ENCODE measurements at regions not wholly inside any gene's neighbourhood (a gene's known extent, or its start where the extent isn't known, plus 50 kb on each side); places are given as distances from the start of the nearest gene placed in this dataset.

DNA sequence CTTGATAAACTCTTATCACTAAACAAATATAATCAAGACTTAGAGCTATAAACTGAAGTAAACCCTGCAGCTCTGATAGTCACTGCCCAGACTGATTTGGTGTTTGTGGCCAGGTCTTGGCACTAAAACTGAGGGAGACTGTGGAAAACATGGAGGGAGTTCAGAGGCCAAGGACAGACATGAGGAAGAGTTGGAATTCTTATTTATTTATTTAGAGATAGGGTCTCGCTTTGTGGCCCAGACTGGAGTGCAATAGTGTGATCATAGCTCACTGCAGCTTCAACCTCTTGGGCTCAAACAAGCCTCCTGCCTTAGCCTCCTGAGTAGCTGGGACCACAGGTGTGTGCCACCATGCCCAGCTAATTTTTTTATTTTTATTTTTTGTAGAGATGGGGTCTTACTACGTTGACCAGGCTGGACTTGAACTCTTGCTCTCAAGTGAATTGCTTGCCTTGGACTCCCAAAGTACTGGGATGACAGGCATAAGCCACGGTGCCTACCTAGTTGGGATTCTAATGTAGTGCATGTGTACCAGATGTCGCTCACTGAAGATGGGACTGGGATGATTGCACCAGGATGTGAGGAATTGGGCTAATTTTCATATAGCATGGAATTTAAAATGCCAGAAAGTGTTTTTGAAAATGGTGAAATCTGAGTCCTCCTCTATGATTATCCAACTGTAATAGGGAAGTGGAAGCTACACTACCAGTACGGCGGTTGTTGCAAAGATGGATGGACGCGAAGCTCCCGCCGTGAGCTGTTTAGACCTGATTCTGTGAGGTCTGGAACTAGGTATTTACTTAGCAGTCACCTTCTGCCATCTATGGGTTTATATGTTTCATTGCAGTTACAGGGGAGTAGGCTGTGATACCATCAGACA lies 52.7 kb upstream of the CTLA4 start:
- H3K27me3 Mint-ChIP-seq (ENCODE audit: low read depth), result peaks cover 14% of the 10 kb centered on the region
- no peaks in the 10 kb centered on the region for H3K9me3 Mint-ChIP-seq
- peak overlapping the region in 1 of 3 experiments; percentile 17 for H3K4me3 Mint-ChIP-seq
- TF ChIP-seq, protein P1, sequence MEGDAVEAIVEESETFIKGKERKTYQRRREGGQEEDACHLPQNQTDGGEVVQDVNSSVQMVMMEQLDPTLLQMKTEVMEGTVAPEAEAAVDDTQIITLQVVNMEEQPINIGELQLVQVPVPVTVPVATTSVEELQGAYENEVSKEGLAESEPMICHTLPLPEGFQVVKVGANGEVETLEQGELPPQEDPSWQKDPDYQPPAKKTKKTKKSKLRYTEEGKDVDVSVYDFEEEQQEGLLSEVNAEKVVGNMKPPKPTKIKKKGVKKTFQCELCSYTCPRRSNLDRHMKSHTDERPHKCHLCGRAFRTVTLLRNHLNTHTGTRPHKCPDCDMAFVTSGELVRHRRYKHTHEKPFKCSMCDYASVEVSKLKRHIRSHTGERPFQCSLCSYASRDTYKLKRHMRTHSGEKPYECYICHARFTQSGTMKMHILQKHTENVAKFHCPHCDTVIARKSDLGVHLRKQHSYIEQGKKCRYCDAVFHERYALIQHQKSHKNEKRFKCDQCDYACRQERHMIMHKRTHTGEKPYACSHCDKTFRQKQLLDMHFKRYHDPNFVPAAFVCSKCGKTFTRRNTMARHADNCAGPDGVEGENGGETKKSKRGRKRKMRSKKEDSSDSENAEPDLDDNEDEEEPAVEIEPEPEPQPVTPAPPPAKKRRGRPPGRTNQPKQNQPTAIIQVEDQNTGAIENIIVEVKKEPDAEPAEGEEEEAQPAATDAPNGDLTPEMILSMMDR (IDR thresholded peaks at IDR 0.05; ENCODE audit: unreplicated experiment in 3 of 3), result peak; percentile 82 to 84 (median 83)
- H3K4me1 Mint-ChIP-seq, result peaks cover 13% of the 10 kb centered on the region
- no peaks in the 10 kb centered on the region for H3K36me3 Mint-ChIP-seq (ENCODE audit: low read depth)
- peak overlapping the region; percentile 14 to 41 (median 22) for H3K27ac Mint-ChIP-seq

DNA sequence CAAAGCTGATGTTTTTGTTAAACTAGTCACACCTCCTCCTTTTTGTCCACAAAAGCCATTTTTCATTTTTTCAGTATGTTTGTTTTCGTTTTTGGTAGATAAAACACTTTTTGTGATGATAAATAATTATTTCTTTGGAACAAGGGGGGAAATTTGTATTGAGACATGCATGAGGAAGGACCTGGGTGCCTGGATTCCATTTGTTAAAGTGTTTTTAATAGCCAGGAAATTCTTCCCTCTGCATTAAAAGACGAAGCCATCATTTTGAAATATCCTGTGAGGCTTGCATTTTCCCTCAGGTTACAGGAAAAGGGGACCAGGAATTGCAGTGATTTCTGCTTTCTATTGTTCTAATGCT lies 52.1 kb upstream of the CTLA4 start:
- Mint-ChIP-seq H3K9me3 (no peaks in the 10 kb centered on the region), H3K27me3 (ENCODE audit: low read depth) (peaks cover 14% of the 10 kb centered on the region), H3K27ac (peak overlapping the region; percentile 14 to 41 (median 22)), H3K4me1 (peaks cover 13% of the 10 kb centered on the region), H3K36me3 (ENCODE audit: low read depth) (no peaks in the 10 kb centered on the region), H3K4me3 (no peak overlapping the region)
- TF ChIP-seq, protein P1 (IDR thresholded peaks at IDR 0.05; ENCODE audit: unreplicated experiment in 3 of 3), result no peak

DNA sequence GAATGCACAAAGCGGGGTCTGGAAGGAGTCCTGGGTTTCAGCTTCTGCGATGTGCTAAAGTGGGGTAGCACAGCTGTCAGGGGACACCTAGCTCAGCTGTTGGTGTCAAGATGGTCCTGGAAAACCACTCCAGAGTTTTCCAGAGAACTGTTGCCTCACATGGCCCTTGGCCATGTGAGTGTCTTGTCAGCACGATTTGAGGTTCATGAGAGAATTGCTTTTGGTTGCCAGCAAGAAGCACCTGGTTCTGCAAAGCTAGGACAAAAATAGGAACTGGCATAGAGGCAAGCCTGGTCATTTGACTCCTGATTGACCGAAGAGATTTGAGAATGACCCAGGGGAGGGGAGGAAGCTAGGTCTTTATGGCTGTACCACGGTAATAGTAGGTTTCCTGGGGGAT lies 50.4 kb upstream of the CTLA4 start:
- H3K27ac Mint-ChIP-seq, result no peak overlapping the region
- peaks cover 18% of the 10 kb centered on the region for H3K27me3 Mint-ChIP-seq (ENCODE audit: low read depth)
- H3K36me3 Mint-ChIP-seq (ENCODE audit: low read depth), result no peaks in the 10 kb centered on the region
- TF ChIP-seq, protein P1 (IDR thresholded peaks at IDR 0.05; ENCODE audit: unreplicated experiment in 3 of 3), result no peak
- H3K4me3 Mint-ChIP-seq, result no peak overlapping the region
- H3K4me1 Mint-ChIP-seq, result peaks cover 13% of the 10 kb centered on the region
- H3K9me3 Mint-ChIP-seq, result no peaks in the 10 kb centered on the region

Measured in nephron (organoid).